GM12878 (cell line): ENCODE measurements at regions not wholly inside any gene's neighbourhood (a gene's known extent, or its start where the extent isn't known, plus 50 kb on each side); places are given as distances from the start of the nearest gene placed in this dataset.

Source experiments
- ATAC-seq: fragments of 200-7000 bp; cut with Tn5 transposase; 3 replicates; pipeline ENCODE4 v1.9.1; 2020; ENCODE audit warnings: mild to moderate bottlenecking, moderate library complexity
- BruUV-seq: library from RNA; stranded (reverse); fragments of 400-500 nt; replicated peaks from 2 replicates; lab custom pipeline; 2021; lab: Mats Ljungman, UMichigan
- CTCF ChIA-PET: fragments of 300-600 bp; sonication (Branson Sonifier 250); formaldehyde crosslinking; extraction: SDS; loops from one replicate; lab custom pipeline; 2021; ENCODE audit warnings: inconsistent platforms; lab: Yijun Ruan, JAX
- POLR2A ChIA-PET: fragments of 350-600 bp; formaldehyde crosslinking; extraction: SDS; loops from one replicate; lab custom pipeline; 2021; ENCODE audit warnings: inconsistent platforms; lab: Charles Lee
- RAD21 ChIA-PET: fragments of 300-600 bp; sonication (Branson Sonifier 250); formaldehyde crosslinking; loops from one replicate; lab custom pipeline; 2023; ENCODE audit warnings: antibody characterized with exemption; ENCODE audit not compliant: unreplicated experiment; lab: Charles Lee
- SMC1A ChIA-PET: fragments of 300-600 bp; sonication (Branson Sonifier 250); formaldehyde crosslinking; loops from one replicate; lab custom pipeline; 2023; ENCODE audit not compliant: unreplicated experiment, uncharacterized antibody; lab: Charles Lee
- DNase-seq: peaks from one replicate; pipeline ENCODE4 v3.0.0-alpha.2; 2011; ENCODE audit warnings: low read depth, low spot score
- FAIRE-seq: peaks from 3 replicates; lab custom pipeline; 2011; peaks lifted over from hg19 to GRCh38; lab: Jason Lieb, UNC
- H2AFZ ChIP-seq: 2 replicates; pipeline ENCODE4 v1.6.0; 2011; ENCODE audit warnings: low read depth, low read length, control low read depth; ENCODE audit not compliant: control insufficient read depth
- H3K27ac ChIP-seq: 2 replicates; pipeline ENCODE4 v1.5.1; 2011; ENCODE audit warnings: control low read depth; ENCODE audit not compliant: control insufficient read depth, insufficient read depth
- H3K27me3 ChIP-seq, 2 experiments: replicated peaks in 1 of 2; 2 replicates each; pipeline versions ENCODE4 v1.6.0 to v1.6.1; 2011; ENCODE audit warnings: low read length in 1 of 2; ENCODE audit not compliant: control insufficient read depth in 2 of 2, insufficient read depth in 2 of 2
- H3K36me3 ChIP-seq, 2 experiments: 2 replicates each; pipeline ENCODE4 v1.5.1; 2011; ENCODE audit warnings: low read length in 1 of 2; ENCODE audit not compliant: control insufficient read depth in 2 of 2, insufficient read depth in 2 of 2
- H3K4me1 ChIP-seq: 2 replicates; pipeline ENCODE4 v1.6.1; 2011; ENCODE audit warnings: mild to moderate bottlenecking, low read length, moderate library complexity, mixed read lengths; ENCODE audit not compliant: control insufficient read depth, insufficient read depth
- H3K4me2 ChIP-seq: 2 replicates; pipeline ENCODE4 v1.6.0; 2011; ENCODE audit warnings: control low read depth; ENCODE audit not compliant: control insufficient read depth, insufficient read depth
- H3K4me3 ChIP-seq: fragments of 200-600 bp; sonication (generic); 2 replicates; pipeline ENCODE4 v1.5.1; 2016
- H3K79me2 ChIP-seq: 2 replicates; pipeline ENCODE4 v1.6.0; 2011; ENCODE audit warnings: low read length; ENCODE audit not compliant: control insufficient read depth, insufficient read depth
- H3K9ac ChIP-seq: 2 replicates; pipeline ENCODE4 v1.8.0; 2011; ENCODE audit warnings: low read length, control low read depth, mixed read lengths; ENCODE audit not compliant: control insufficient read depth, insufficient read depth
- H3K9me3 ChIP-seq: replicated peaks from 3 replicates; pipeline ENCODE4 v1.5.1; 2011; ENCODE audit warnings: mild to moderate bottlenecking, low read length; ENCODE audit not compliant: control insufficient read depth, insufficient read depth
- H4K20me1 ChIP-seq: 2 replicates; pipeline ENCODE4 v1.6.0; 2011; ENCODE audit not compliant: control insufficient read depth, insufficient read depth
- ASH2L ChIP-seq: fragments of 300-600, 200-600 bp; sonication (generic); IDR thresholded peaks from 2 replicates; pipeline ENCODE4 v1.6.1; 2017; ENCODE audit warnings: low read depth, mild to moderate bottlenecking, borderline replicate concordance
- ESRRA ChIP-seq: IDR thresholded peaks from 2 replicates; pipeline ENCODE4 v1.6.1; 2012; ENCODE audit warnings: mild to moderate bottlenecking, low read length, improper control_type of control experiment
- FOS ChIP-seq: IDR thresholded peaks from 3 replicates; pipeline ENCODE4 v1.6.1; 2011; ENCODE audit warnings: borderline replicate concordance; ENCODE audit not compliant: insufficient read length; ENCODE audit errors: extremely low read depth
- PAX8 ChIP-seq: fragments of 450-650 bp; IDR thresholded peaks from 2 replicates; pipeline ENCODE4 v1.6.1; 2017; ENCODE audit warnings: mild to moderate bottlenecking, moderate library complexity
- PML ChIP-seq: IDR thresholded peaks from 2 replicates; pipeline ENCODE4 v1.6.1; 2012; ENCODE audit warnings: low read length, inconsistent platforms
- SKIL ChIP-seq: fragments of 450-650 bp; IDR thresholded peaks from 2 replicates; pipeline ENCODE4 v1.6.1; 2017; ENCODE audit warnings: mild to moderate bottlenecking, low read depth, inconsistent platforms; ENCODE audit not compliant: poor library complexity, severe bottlenecking
- SP1 ChIP-seq: IDR thresholded peaks from one replicate; pipeline ENCODE4 v1.6.1; 2011; ENCODE audit warnings: low read depth, low read length
- SPI1 ChIP-seq: IDR thresholded peaks from 2 replicates; pipeline ENCODE4 v1.6.1; 2011; ENCODE audit warnings: low read depth, mild to moderate bottlenecking, low read length, moderate library complexity, borderline replicate concordance; ENCODE audit not compliant: insufficient read depth
- ZSCAN29 ChIP-seq: fragments of 450-650 bp; IDR thresholded peaks from 2 replicates; pipeline ENCODE4 v1.6.1; 2017; ENCODE audit warnings: mild to moderate bottlenecking, moderate library complexity
- WGBS: methylation state at CpG from one replicate; pipeline ENCODE4 v1.1.6; 2016; ENCODE audit warnings: low lambda C conversion rate; ENCODE audit not compliant: insufficient replicate concordance, insufficient coverage; ENCODE audit errors: missing lambda C conversion rate; 5-methylcytosine and 5-hydroxymethylcytosine counted together
- in situ Hi-C: fragments of 300-500 bp; cut with MboI; formaldehyde crosslinking; loops from 9 replicates; pipeline ENCODE4 v1.14.3; 2018; ENCODE audit warnings: mixed read lengths
- intact Hi-C: fragments of 100-400 bp; cut with micrococcal nuclease; formaldehyde crosslinking; loops from one replicate; pipeline ENCODE4 v1.14.2; 2022; ENCODE audit not compliant: unreplicated experiment
- TF ChIP-seq, protein P1 (sequence below): fragments of 450-650 bp; IDR thresholded peaks from 2 replicates; pipeline ENCODE4 v1.6.1; 2018; ENCODE audit warnings: mild to moderate bottlenecking, low read depth, moderate library complexity; ENCODE audit not compliant: partially characterized antibody
- TF ChIP-seq, protein P2 (sequence below): fragments of 450-650 bp; IDR thresholded peaks from 2 replicates; pipeline ENCODE4 v1.6.1; 2017; ENCODE audit warnings: mild to moderate bottlenecking

DNA sequence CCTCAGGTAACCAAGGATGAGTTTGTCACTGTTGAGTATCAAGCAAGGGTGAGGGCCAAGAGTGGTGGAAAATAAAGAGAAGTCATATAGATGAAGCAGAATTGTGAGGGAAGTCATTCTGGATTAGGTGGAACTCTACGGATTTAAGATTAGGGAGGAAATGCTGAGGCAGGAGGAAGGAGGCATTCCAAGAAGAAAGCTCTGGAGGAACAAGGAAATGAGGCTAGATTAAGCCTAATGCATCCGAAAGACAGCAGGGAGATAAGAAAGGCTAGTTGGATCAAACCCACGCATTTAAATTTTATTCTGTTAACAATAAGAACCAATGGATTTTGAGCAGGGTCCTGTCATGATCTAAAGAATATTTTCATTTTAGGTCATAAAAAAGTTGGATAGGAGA is 681.2 kb downstream of the EPHA4 start:
- Histone ChIP-seq H3K4me1 (no peaks in the 10 kb centered on the region), H3K27ac (no peak overlapping the region), H3K79me2 (no peaks in the 10 kb centered on the region), H3K9me3 (no peaks in the 10 kb centered on the region), H2AFZ (no peak overlapping the region), H3K4me3 (no peak overlapping the region), H3K27me3 (no peaks in the 10 kb centered on the region), H3K4me2 (no peak overlapping the region), H3K36me3 (no peaks in the 10 kb centered on the region), H4K20me1 (no peaks in the 10 kb centered on the region), H3K9ac (no peak overlapping the region)
- FAIRE-seq (no peak), ATAC-seq (no peak), DNase-seq (no peak)
- ChIA-PET POLR2A (no interaction called here), SMC1A (interaction anchor here (0.8 kb wide), 1 partner anchor 8 kb away, joined by 4 read pairs; no protein-coding TSS in a partner anchor), RAD21 (no interaction called here), CTCF (interaction anchor here (0.6 kb wide), 1 partner anchor 8 kb away, joined by 3 read pairs; no protein-coding TSS in a partner anchor)
- in situ Hi-C loops (no loop called here), intact Hi-C loops (no loop called here)
- TF ChIP-seq FOS = no peak
- no peak for TF ChIP-seq ZSCAN29
- no peak for TF ChIP-seq ASH2L
- WGBS = 11% methylated on average over 3 of the region's 3 CpGs
- BruUV-seq = no TSS peak

- SMC1A ChIA-PET = no interaction called here
- Histone ChIP-seq H3K36me3 (no peaks in the 10 kb centered on the region), H3K9me3 (no peaks in the 10 kb centered on the region), H3K4me3 (no peak overlapping the region), H3K4me1 (no peaks in the 10 kb centered on the region), H3K9ac (no peak overlapping the region), H4K20me1 (no peaks in the 10 kb centered on the region), H3K27me3 (no peaks in the 10 kb centered on the region), H3K27ac (no peak overlapping the region), H2AFZ (no peak overlapping the region), H3K4me2 (no peak overlapping the region), H3K79me2 (no peaks in the 10 kb centered on the region)
- intact Hi-C loops (no loop called here), in situ Hi-C loops (no loop called here)
- POLR2A ChIA-PET = no interaction called here
- 0% methylated on average over 1 of the region's 1 CpG for WGBS
- BruUV-seq = no TSS peak
- FAIRE-seq (no peak), DNase-seq (no peak), ATAC-seq (no peak)
- RAD21 ChIA-PET = no interaction called here
- CTCF ChIA-PET = interaction anchor here (0.6 kb wide), 1 partner anchor 8 kb away, joined by 3 read pairs; no protein-coding TSS in a partner anchor
- TF ChIP-seq SKIL = no peak
- TF ChIP-seq, protein P1, sequence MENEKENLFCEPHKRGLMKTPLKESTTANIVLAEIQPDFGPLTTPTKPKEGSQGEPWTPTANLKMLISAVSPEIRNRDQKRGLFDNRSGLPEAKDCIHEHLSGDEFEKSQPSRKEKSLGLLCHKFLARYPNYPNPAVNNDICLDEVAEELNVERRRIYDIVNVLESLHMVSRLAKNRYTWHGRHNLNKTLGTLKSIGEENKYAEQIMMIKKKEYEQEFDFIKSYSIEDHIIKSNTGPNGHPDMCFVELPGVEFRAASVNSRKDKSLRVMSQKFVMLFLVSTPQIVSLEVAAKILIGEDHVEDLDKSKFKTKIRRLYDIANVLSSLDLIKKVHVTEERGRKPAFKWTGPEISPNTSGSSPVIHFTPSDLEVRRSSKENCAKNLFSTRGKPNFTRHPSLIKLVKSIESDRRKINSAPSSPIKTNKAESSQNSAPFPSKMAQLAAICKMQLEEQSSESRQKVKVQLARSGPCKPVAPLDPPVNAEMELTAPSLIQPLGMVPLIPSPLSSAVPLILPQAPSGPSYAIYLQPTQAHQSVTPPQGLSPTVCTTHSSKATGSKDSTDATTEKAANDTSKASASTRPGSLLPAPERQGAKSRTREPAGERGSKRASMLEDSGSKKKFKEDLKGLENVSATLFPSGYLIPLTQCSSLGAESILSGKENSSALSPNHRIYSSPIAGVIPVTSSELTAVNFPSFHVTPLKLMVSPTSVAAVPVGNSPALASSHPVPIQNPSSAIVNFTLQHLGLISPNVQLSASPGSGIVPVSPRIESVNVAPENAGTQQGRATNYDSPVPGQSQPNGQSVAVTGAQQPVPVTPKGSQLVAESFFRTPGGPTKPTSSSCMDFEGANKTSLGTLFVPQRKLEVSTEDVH = no peak
- TF ChIP-seq FOS = no peak
- TF ChIP-seq PML = no peak
- TF ChIP-seq SP1 = no peak
- TF ChIP-seq, protein P2, sequence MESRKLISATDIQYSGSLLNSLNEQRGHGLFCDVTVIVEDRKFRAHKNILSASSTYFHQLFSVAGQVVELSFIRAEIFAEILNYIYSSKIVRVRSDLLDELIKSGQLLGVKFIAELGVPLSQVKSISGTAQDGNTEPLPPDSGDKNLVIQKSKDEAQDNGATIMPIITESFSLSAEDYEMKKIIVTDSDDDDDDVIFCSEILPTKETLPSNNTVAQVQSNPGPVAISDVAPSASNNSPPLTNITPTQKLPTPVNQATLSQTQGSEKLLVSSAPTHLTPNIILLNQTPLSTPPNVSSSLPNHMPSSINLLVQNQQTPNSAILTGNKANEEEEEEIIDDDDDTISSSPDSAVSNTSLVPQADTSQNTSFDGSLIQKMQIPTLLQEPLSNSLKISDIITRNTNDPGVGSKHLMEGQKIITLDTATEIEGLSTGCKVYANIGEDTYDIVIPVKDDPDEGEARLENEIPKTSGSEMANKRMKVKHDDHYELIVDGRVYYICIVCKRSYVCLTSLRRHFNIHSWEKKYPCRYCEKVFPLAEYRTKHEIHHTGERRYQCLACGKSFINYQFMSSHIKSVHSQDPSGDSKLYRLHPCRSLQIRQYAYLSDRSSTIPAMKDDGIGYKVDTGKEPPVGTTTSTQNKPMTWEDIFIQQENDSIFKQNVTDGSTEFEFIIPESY = no peak
- no peak for TF ChIP-seq SPI1
- no peak for TF ChIP-seq PAX8
- no peak for TF ChIP-seq ESRRA
Observed at GRCh38 chr2:220891405-220891804, 680.7 kb downstream of the EPHA4 start.
